H1 (cell line): ENCODE measurements at regions not wholly inside any gene's neighbourhood (a gene's known extent, or its start where the extent isn't known, plus 50 kb on each side); places are given as distances from the start of the nearest gene placed in this dataset.

Experiments used
- CTCF ChIA-PET: fragments of 300-600 bp; sonication (Branson Sonifier 250); formaldehyde crosslinking; loops from one replicate; lab custom pipeline; 2021; ENCODE audit not compliant: partially characterized antibody; lab: Charles Lee
- POLR2A ChIA-PET: fragments of 300-600 bp; sonication (Branson Sonifier 250); formaldehyde crosslinking; loops from one replicate; lab custom pipeline; 2021; ENCODE audit warnings: inconsistent platforms; ENCODE audit not compliant: partially characterized antibody; lab: Charles Lee
- DNase-seq, 2 experiments: peaks; one replicate each; pipeline versions ENCODE4 v3.0.0 to v3.0.0-alpha.2; 2010 to 2022; ENCODE audit warnings: low spot score in 2 of 2, low read depth in 1 of 2, mixed read lengths in 1 of 2
- FAIRE-seq: peaks from 2 replicates; lab custom pipeline; 2011; peaks lifted over from hg19 to GRCh38; lab: Jason Lieb, UNC
- H2AFZ ChIP-seq: 2 replicates; pipeline ENCODE4 v1.8.1; 2012; ENCODE audit warnings: low read length, inconsistent platforms
- H2AK5ac ChIP-seq: 2 replicates; pipeline ENCODE4 v1.6.1; 2013; ENCODE audit warnings: low read depth, low read length
- H2BK120ac ChIP-seq: replicated peaks from 2 replicates; pipeline ENCODE3; 2013; ENCODE audit warnings: low read depth, low read length, inconsistent platforms
- H2BK12ac ChIP-seq: 2 replicates; pipeline ENCODE4 v1.6.1; 2013; ENCODE audit warnings: low read depth, low read length
- H2BK15ac ChIP-seq: 2 replicates; pipeline ENCODE4 v1.6.1; 2013; ENCODE audit warnings: low read length
- H2BK20ac ChIP-seq: 2 replicates; pipeline ENCODE4 v1.6.1; 2013; ENCODE audit warnings: low read length
- H2BK5ac ChIP-seq: 2 replicates; pipeline ENCODE4 v1.6.1; 2013; ENCODE audit warnings: low read depth, low read length
- H3K14ac ChIP-seq: 2 replicates; pipeline ENCODE4 v1.6.1; 2013; ENCODE audit warnings: inconsistent platforms; ENCODE audit not compliant: insufficient read length
- H3K18ac ChIP-seq: 2 replicates; pipeline ENCODE4 v1.6.1; 2013; ENCODE audit warnings: low read length; ENCODE audit errors: extremely low read depth
- H3K23ac ChIP-seq: 2 replicates; pipeline ENCODE4 v1.6.1; 2013; ENCODE audit warnings: inconsistent platforms; ENCODE audit not compliant: insufficient read length
- H3K23me2 ChIP-seq: 2 replicates; pipeline ENCODE4 v1.6.1; 2013; ENCODE audit warnings: low read depth, low read length
- H3K27ac ChIP-seq: 2 replicates; pipeline ENCODE4 v1.6.1; 2011; ENCODE audit warnings: low read depth, low read length, inconsistent platforms
- H3K27me3 ChIP-seq, 4 experiments: replicated peaks in 1 of 4; 1 replicate in 1 of 4; 2 replicates in 3 of 4; pipeline versions ENCODE4 v1.6.1 to v1.8.1; 2011 to 2013; ENCODE audit warnings: low read length in 3 of 4, mild to moderate bottlenecking in 3 of 4, inconsistent platforms in 2 of 4, mixed read lengths in 2 of 4, moderate library complexity in 1 of 4; ENCODE audit not compliant: control insufficient read depth in 3 of 4, insufficient read depth in 3 of 4; ENCODE audit errors: extremely low read depth in 1 of 4
- H3K36me3 ChIP-seq, 4 experiments: 2 replicates each; pipeline versions ENCODE4 v1.6.1 to v1.8.1; 2011 to 2013; ENCODE audit warnings: mild to moderate bottlenecking in 4 of 4, low read length in 3 of 4, moderate library complexity in 2 of 4, control low read depth in 1 of 4, inconsistent platforms in 1 of 4; ENCODE audit not compliant: insufficient read depth in 4 of 4, control insufficient read depth in 2 of 4
- H3K4ac ChIP-seq: replicated peaks from 2 replicates; pipeline ENCODE3; 2013; ENCODE audit warnings: low read length, low read depth, mixed read lengths, inconsistent platforms; ENCODE audit not compliant: insufficient read length
- H3K4me1 ChIP-seq, 4 experiments: replicated peaks in 1 of 4; 1 replicate in 1 of 4; 2 replicates in 3 of 4; pipeline versions ENCODE4 v1.6.1 to v1.8.1; 2011 to 2013; ENCODE audit warnings: low read length in 3 of 4, inconsistent platforms in 2 of 4, mixed read lengths in 1 of 4; ENCODE audit not compliant: insufficient read depth in 4 of 4, control insufficient read depth in 3 of 4
- H3K4me2 ChIP-seq, 2 experiments: 2 replicates each; pipeline versions ENCODE4 v1.6.1 to v1.8.1; 2011 to 2013; ENCODE audit warnings: low read depth in 2 of 2, low read length in 2 of 2, control low read depth in 1 of 2, inconsistent platforms in 1 of 2, mild to moderate bottlenecking in 1 of 2; ENCODE audit not compliant: insufficient read depth in 1 of 2
- H3K4me3 ChIP-seq, 4 experiments: fragments of 200-600, 300-600 bp in 1 of 4; sonication (generic), shearing (Covaris generic), sonication (Bioruptor Twin) in 1 of 4; 2 replicates each; pipeline versions ENCODE4 v1.5.1 to v1.8.1; 2011 to 2016; ENCODE audit warnings: low read length in 4 of 4, low read depth in 3 of 4, control low read depth in 2 of 4, inconsistent platforms in 2 of 4, mild to moderate bottlenecking in 2 of 4, mixed read lengths in 1 of 4, moderate library complexity in 1 of 4; ENCODE audit not compliant: insufficient read depth in 2 of 4; ENCODE audit errors: extremely low read depth in 1 of 4
- H3K56ac ChIP-seq: replicated peaks from 2 replicates; pipeline ENCODE3; 2013; ENCODE audit warnings: low read depth, mild to moderate bottlenecking, mixed read lengths, low read length, inconsistent platforms; ENCODE audit not compliant: insufficient read length
- H3K79me1 ChIP-seq: 2 replicates; pipeline ENCODE4 v1.6.1; 2013; ENCODE audit warnings: low read depth, low read length, control low read depth
- H3K79me2 ChIP-seq, 2 experiments: 2 replicates each; pipeline versions ENCODE4 v1.6.1 to v1.8.1; 2012 to 2013; ENCODE audit warnings: low read length in 2 of 2, mild to moderate bottlenecking in 2 of 2, inconsistent platforms in 1 of 2; ENCODE audit not compliant: insufficient read depth in 2 of 2, control insufficient read depth in 1 of 2
- H3K9ac ChIP-seq, 4 experiments: replicated peaks in 1 of 4; 1 replicate in 1 of 4; 2 replicates in 3 of 4; pipeline versions ENCODE4 v1.6.1 to v1.8.1; 2011 to 2013; ENCODE audit warnings: low read depth in 3 of 4, low read length in 3 of 4, control low read depth in 2 of 4, mild to moderate bottlenecking in 2 of 4, moderate library complexity in 2 of 4, inconsistent platforms in 1 of 4; ENCODE audit errors: extremely low read depth in 1 of 4
- H3K9me3 ChIP-seq, 2 experiments: 2 replicates each; pipeline versions ENCODE4 v1.6.1 to v1.8.1; 2012 to 2013; ENCODE audit warnings: mild to moderate bottlenecking in 2 of 2, moderate library complexity in 2 of 2, control low read depth in 1 of 2, inconsistent platforms in 1 of 2, low read depth in 1 of 2, low read length in 1 of 2, mixed read lengths in 1 of 2; ENCODE audit not compliant: insufficient read depth in 2 of 2
- H4K20me1 ChIP-seq, 2 experiments: replicated peaks in 1 of 2; 2 replicates each; pipeline versions ENCODE3 to v1.8.1; 2011 to 2013; ENCODE audit warnings: inconsistent platforms in 2 of 2, low read length in 2 of 2, mild to moderate bottlenecking in 1 of 2; ENCODE audit not compliant: insufficient read depth in 2 of 2, control insufficient read depth in 1 of 2
- H4K5ac ChIP-seq: 2 replicates; pipeline ENCODE4 v1.6.1; 2013; ENCODE audit warnings: low read length, low read depth, mixed read lengths, inconsistent platforms; ENCODE audit not compliant: insufficient read length
- H4K8ac ChIP-seq: 2 replicates; pipeline ENCODE4 v1.8.0; 2013; ENCODE audit warnings: mild to moderate bottlenecking, moderate library complexity, low read length, inconsistent platforms; ENCODE audit not compliant: insufficient read depth; ENCODE audit errors: extremely low read depth
- H4K91ac ChIP-seq: replicated peaks from 2 replicates; pipeline ENCODE3; 2013; ENCODE audit warnings: low read length, mixed read lengths, inconsistent platforms; ENCODE audit not compliant: insufficient read length
- BACH1 ChIP-seq: IDR thresholded peaks from 2 replicates; pipeline ENCODE4 v1.6.1; 2012; ENCODE audit warnings: low read length, improper control_type of control experiment
- CBX5 ChIP-seq: fragments of 300-800, 300-1000 bp; sonication (generic); IDR thresholded peaks from 2 replicates; pipeline ENCODE4 v1.7.1; 2016; ENCODE audit warnings: antibody characterized with exemption, low read length, low read depth
- EGR1 ChIP-seq: IDR thresholded peaks from 2 replicates; pipeline ENCODE4 v1.6.1; 2011; ENCODE audit warnings: low read depth, low read length, borderline replicate concordance
- EZH2 ChIP-seq: fragments of 200-600 bp; sonication (generic); IDR thresholded peaks from 2 replicates; pipeline ENCODE4 v1.7.1; 2012; ENCODE audit warnings: low read depth, mild to moderate bottlenecking, moderate library complexity, low read length, inconsistent platforms; ENCODE audit not compliant: severe bottlenecking
- TAF7 ChIP-seq: optimal IDR thresholded peaks from 2 replicates; pipeline ENCODE3; 2011; ENCODE audit warnings: low read depth, mild to moderate bottlenecking, inconsistent platforms, low read length, moderate library complexity, borderline replicate concordance
- WGBS, 2 experiments: shearing (Covaris generic) in 1 of 2; methylation state at CpG; one replicate each; pipeline versions ENCODE4 v1.1.6 to v1.1.7; 2013 to 2015; ENCODE audit warnings: low lambda C conversion rate in 2 of 2, mixed read lengths in 2 of 2, inconsistent platforms in 1 of 2, low coverage in 1 of 2, missing lambda C conversion rate in 1 of 2; ENCODE audit not compliant: insufficient replicate concordance in 2 of 2, insufficient coverage in 1 of 2, insufficient read length in 1 of 2; ENCODE audit errors: extremely low coverage in 1 of 2, missing lambda C conversion rate in 1 of 2; 5-methylcytosine and 5-hydroxymethylcytosine counted together

- no peak overlapping the region for H3K27ac ChIP-seq
- no peak overlapping the region for H3K9ac ChIP-seq
- H3K27me3 ChIP-seq: no peaks in the 10 kb centered on the region
- no peak overlapping the region for H4K5ac ChIP-seq
- no peak overlapping the region for H2BK120ac ChIP-seq
- H3K23me2 ChIP-seq: peaks cover 3% of the 10 kb centered on the region; the same call in 1 of the 2 replicates
- H3K4me3 ChIP-seq: no peak overlapping the region
- no peak overlapping the region for H3K4ac ChIP-seq
- H2BK20ac ChIP-seq: no peak overlapping the region
- H2BK15ac ChIP-seq: no peak overlapping the region
- H3K9me3 ChIP-seq: no peaks in the 10 kb centered on the region; a peak in 1 of 4 replicates
- no peak overlapping the region for H4K91ac ChIP-seq
- H4K20me1 ChIP-seq: peaks cover 0 to 5% of the 10 kb centered on the region in 2 experiments
- no peak overlapping the region for H3K4me2 ChIP-seq
- ChIA-PET POLR2A (interaction anchor here (1.4 to 1.7 kb wide), 2 partner anchors 12 to 51 kb away, joined by 3 read pairs; partner anchors contain the start of gene CDR2), CTCF (interaction anchor here (0.6 kb wide), 2 partner anchors 107 to 242 kb away, joined by 3 read pairs; no protein-coding TSS in a partner anchor)
- no peak overlapping the region for H3K23ac ChIP-seq
- WGBS, 2 experiments: 95% methylated on average over 22 of the region's 26 CpGs; no CpG with 5 or more reads in 1 of the 2 experiments
- peak in 1 of 2 experiments; percentile 41 for DNase-seq
- H3K79me2 ChIP-seq: no peaks in the 10 kb centered on the region
- peaks cover 2 to 17% (median 7%) of the 10 kb centered on the region in 4 experiments; a peak in 5 of 8 replicates for H3K36me3 ChIP-seq
- H2BK5ac ChIP-seq: no peak overlapping the region
- no peaks in the 10 kb centered on the region for H3K4me1 ChIP-seq
- no peak overlapping the region for H2BK12ac ChIP-seq
- H2AK5ac ChIP-seq: no peak overlapping the region
- no peak overlapping the region for H3K18ac ChIP-seq
- H3K14ac ChIP-seq: no peak overlapping the region
- no peak overlapping the region for H2AFZ ChIP-seq
- no peak for FAIRE-seq
- H4K8ac ChIP-seq: no peak overlapping the region
- no peak for TF ChIP-seq EGR1
- no peak for TF ChIP-seq CBX5
- TF ChIP-seq EZH2: no peak
- TF ChIP-seq BACH1: no peak
- no peak for TF ChIP-seq TAF7
- H3K79me1 ChIP-seq: no peaks in the 10 kb centered on the region
- no peak overlapping the region for H3K56ac ChIP-seq
Measured at GRCh38 chr16:22425036-22425801, 50.8 kb upstream of the CDR2 start.
